ENCODE measurements at regions not wholly inside any gene's neighbourhood (a gene's known extent, or its start where the extent isn't known, plus 50 kb on each side); places are given as distances from the start of the nearest gene placed in this dataset.

DNA sequence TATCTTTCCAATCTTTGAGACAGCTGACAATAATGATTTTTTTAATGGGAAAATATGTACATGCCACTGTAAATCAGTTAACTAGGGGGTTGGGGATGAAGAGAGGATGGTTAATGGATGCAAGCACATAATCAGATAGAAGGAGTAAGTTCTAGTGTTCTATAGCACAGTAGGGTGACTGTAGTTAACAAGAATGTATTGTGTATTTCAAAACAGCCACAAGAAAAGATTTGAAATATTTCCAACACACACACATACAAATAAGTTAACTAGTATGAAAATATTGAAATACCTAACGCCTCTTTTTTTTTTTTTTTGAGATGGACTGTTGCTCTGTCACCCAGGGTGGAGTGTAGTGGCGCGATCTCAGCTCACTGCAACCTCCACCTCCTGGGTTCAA lies 153.4 kb upstream of the SALL4 start:
- H3K36me3 ChIP-seq (ENCODE audit: insufficient read depth, low read length): no peaks in the 10 kb centered on the region
- TF ChIP-seq EZH2 (IDR thresholded peaks at IDR 0.05; ENCODE audit: borderline replicate concordance, low read depth, low read length, severe bottlenecking): no peak
- TF ChIP-seq, protein P1, sequence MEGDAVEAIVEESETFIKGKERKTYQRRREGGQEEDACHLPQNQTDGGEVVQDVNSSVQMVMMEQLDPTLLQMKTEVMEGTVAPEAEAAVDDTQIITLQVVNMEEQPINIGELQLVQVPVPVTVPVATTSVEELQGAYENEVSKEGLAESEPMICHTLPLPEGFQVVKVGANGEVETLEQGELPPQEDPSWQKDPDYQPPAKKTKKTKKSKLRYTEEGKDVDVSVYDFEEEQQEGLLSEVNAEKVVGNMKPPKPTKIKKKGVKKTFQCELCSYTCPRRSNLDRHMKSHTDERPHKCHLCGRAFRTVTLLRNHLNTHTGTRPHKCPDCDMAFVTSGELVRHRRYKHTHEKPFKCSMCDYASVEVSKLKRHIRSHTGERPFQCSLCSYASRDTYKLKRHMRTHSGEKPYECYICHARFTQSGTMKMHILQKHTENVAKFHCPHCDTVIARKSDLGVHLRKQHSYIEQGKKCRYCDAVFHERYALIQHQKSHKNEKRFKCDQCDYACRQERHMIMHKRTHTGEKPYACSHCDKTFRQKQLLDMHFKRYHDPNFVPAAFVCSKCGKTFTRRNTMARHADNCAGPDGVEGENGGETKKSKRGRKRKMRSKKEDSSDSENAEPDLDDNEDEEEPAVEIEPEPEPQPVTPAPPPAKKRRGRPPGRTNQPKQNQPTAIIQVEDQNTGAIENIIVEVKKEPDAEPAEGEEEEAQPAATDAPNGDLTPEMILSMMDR (IDR thresholded peaks at IDR 0.05; ENCODE audit: borderline replicate concordance, extremely low read depth, low read length, poor library complexity, severe bottlenecking): no peak
- peaks cover 9% of the 10 kb centered on the region for H3K27me3 ChIP-seq (ENCODE audit: insufficient read depth, low read length, poor library complexity)
- H4K20me1 ChIP-seq (ENCODE audit: insufficient read depth, low read length): no peaks in the 10 kb centered on the region
- no peak overlapping the region for H3K9ac ChIP-seq (ENCODE audit: low read depth, low read length)
- H3K9me3 ChIP-seq (ENCODE audit: insufficient read depth, low read length, severe bottlenecking): no peaks in the 10 kb centered on the region
- ATAC-seq (ENCODE audit: insufficient read depth, low read depth) (no peak), DNase-seq (no peak)
- H3K4me3 ChIP-seq (ENCODE audit: low read depth in 1 of 2, low read length in 2 of 2): no peak overlapping the region
- no peak overlapping the region for H3K4me2 ChIP-seq (ENCODE audit: insufficient read depth, low read length)
- no peaks in the 10 kb centered on the region for H3K79me2 ChIP-seq (ENCODE audit: insufficient read depth, low read length)
- no peak overlapping the region for H2AFZ ChIP-seq (ENCODE audit: low read depth, low read length)
- no peak overlapping the region for H3K27ac ChIP-seq (ENCODE audit: low read length)
- H3K4me1 ChIP-seq (ENCODE audit: insufficient read depth, low read length): no peaks in the 10 kb centered on the region

DNA sequence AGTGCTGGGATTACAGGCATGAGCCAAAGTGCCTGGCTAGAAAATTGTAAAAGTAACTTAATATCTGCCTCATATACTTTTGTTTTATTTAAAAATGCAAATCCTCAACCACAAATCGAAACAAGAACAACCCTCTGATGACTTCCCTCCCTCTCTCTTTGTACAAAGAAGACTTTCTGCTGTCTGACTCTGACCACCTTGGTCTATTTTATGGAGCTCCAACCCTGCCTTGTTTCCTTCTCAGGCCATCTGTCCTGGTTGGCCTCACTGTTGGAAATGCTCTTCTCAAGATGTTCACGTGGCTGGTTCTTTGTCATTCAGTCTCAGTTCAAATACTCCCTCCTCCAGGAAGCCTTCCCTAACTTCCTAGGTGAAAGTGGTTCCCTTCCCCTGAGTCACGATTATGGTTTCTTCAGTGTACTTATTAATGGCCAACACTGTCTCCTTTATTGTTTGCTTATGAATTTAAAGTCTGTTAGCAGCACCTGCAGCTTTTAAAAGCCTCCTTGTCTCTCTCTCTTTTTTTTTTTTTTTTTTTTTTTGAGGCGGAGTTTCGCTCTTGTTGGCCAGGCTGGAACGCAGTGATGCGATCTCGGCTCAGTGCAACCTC lies 151.5 kb upstream of the SALL4 start:
- H3K4me1 ChIP-seq (ENCODE audit: insufficient read depth, low read length): no peaks in the 10 kb centered on the region
- H3K36me3 ChIP-seq (ENCODE audit: insufficient read depth, low read length): no peaks in the 10 kb centered on the region
- no peak overlapping the region for H3K4me2 ChIP-seq (ENCODE audit: insufficient read depth, low read length)
- TF ChIP-seq, protein P1 (IDR thresholded peaks at IDR 0.05; ENCODE audit: borderline replicate concordance, extremely low read depth, low read length, poor library complexity, severe bottlenecking): no peak
- no peak for TF ChIP-seq EZH2 (IDR thresholded peaks at IDR 0.05; ENCODE audit: borderline replicate concordance, low read depth, low read length, severe bottlenecking)
- H3K79me2 ChIP-seq (ENCODE audit: insufficient read depth, low read length): no peaks in the 10 kb centered on the region
- no peak overlapping the region for H3K9ac ChIP-seq (ENCODE audit: low read depth, low read length)
- no peak overlapping the region for H3K27ac ChIP-seq (ENCODE audit: low read length)
- ATAC-seq (ENCODE audit: insufficient read depth, low read depth) (no peak), DNase-seq (no peak)
- no peaks in the 10 kb centered on the region for H4K20me1 ChIP-seq (ENCODE audit: insufficient read depth, low read length)
- no peak overlapping the region for H3K4me3 ChIP-seq (ENCODE audit: low read depth in 1 of 2, low read length in 2 of 2)
- H3K27me3 ChIP-seq (ENCODE audit: insufficient read depth, low read length, poor library complexity): peaks cover 6% of the 10 kb centered on the region
- H3K9me3 ChIP-seq (ENCODE audit: insufficient read depth, low read length, severe bottlenecking): no peaks in the 10 kb centered on the region
- no peak overlapping the region for H2AFZ ChIP-seq (ENCODE audit: low read depth, low read length)

DNA sequence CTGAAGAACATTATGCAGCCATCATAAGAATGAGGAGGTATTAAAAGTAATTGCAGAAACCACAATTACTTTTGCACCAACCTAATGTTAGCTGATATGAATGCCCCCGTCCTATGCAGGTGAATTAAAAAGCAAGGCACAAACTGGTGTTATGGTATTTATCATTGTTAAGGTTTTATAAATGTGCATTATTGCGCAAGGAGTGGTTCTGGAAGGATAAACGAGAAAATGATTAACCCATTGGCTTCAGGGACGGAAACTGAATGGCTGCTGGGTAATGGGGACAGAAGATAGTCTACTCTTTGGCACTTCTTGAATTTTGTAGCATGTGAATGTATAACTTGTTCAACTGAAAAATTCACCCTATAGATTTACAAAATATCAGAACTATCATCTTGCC lies 148.6 kb upstream of the SALL4 start:
- Histone ChIP-seq H3K27ac (ENCODE audit: low read length) (no peak overlapping the region), H3K79me2 (ENCODE audit: insufficient read depth, low read length) (no peaks in the 10 kb centered on the region), H3K9me3 (ENCODE audit: insufficient read depth, low read length, severe bottlenecking) (no peaks in the 10 kb centered on the region), H3K4me2 (ENCODE audit: insufficient read depth, low read length) (no peak overlapping the region), H4K20me1 (ENCODE audit: insufficient read depth, low read length) (no peaks in the 10 kb centered on the region), H3K27me3 (ENCODE audit: insufficient read depth, low read length, poor library complexity) (no peaks in the 10 kb centered on the region), H3K4me1 (ENCODE audit: insufficient read depth, low read length) (no peaks in the 10 kb centered on the region), H2AFZ (ENCODE audit: low read depth, low read length) (no peak overlapping the region), H3K9ac (ENCODE audit: low read depth, low read length) (no peak overlapping the region), H3K4me3 (ENCODE audit: low read depth in 1 of 2, low read length in 2 of 2) (no peak overlapping the region), H3K36me3 (ENCODE audit: insufficient read depth, low read length) (no peaks in the 10 kb centered on the region)
- TF ChIP-seq EZH2 (IDR thresholded peaks at IDR 0.05; ENCODE audit: borderline replicate concordance, low read depth, low read length, severe bottlenecking): no peak
- TF ChIP-seq, protein P1 (IDR thresholded peaks at IDR 0.05; ENCODE audit: borderline replicate concordance, extremely low read depth, low read length, poor library complexity, severe bottlenecking): no peak
- ATAC-seq (ENCODE audit: insufficient read depth, low read depth) (no peak), DNase-seq (no peak)

Data from DND-41 (cell line).